ENCODE measurements at regions not wholly inside any gene's neighbourhood (a gene's known extent, or its start where the extent isn't known, plus 50 kb on each side); places are given as distances from the start of the nearest gene placed in this dataset.

DNA sequence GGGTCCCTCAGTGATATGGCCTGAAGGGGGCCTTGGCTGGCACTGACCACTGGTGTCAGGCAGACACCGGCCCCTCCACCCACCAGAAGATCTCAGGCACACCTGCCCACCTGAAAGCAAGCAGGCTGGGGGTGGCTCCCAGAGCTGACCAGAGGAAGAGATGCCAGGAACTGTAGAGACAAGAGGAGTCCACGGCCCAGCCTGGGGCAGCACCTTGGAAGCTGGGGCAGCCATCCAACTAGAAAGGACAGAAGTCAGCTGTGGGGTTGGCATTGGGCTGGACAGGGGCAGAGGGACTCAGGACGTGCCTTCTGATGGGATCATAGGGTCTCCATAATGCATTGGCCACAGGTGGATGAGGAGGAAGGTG lies 144.3 kb downstream of the ZNF248 start:
- TF ChIP-seq, protein P1, sequence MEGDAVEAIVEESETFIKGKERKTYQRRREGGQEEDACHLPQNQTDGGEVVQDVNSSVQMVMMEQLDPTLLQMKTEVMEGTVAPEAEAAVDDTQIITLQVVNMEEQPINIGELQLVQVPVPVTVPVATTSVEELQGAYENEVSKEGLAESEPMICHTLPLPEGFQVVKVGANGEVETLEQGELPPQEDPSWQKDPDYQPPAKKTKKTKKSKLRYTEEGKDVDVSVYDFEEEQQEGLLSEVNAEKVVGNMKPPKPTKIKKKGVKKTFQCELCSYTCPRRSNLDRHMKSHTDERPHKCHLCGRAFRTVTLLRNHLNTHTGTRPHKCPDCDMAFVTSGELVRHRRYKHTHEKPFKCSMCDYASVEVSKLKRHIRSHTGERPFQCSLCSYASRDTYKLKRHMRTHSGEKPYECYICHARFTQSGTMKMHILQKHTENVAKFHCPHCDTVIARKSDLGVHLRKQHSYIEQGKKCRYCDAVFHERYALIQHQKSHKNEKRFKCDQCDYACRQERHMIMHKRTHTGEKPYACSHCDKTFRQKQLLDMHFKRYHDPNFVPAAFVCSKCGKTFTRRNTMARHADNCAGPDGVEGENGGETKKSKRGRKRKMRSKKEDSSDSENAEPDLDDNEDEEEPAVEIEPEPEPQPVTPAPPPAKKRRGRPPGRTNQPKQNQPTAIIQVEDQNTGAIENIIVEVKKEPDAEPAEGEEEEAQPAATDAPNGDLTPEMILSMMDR (conservative IDR thresholded peaks at IDR 0.05; ENCODE audit: low read depth in 2 of 2): no peak
- TF ChIP-seq ZNF114 (CRISPR knock-in tag; IDR thresholded peaks at IDR 0.05) (no peak), POLR2AphosphoS5 (IDR thresholded peaks at IDR 0.05; ENCODE audit: low read depth) (no peak), NANOG (IDR thresholded peaks at IDR 0.05; ENCODE audit: borderline replicate concordance) (no peak), EZH2 (IDR thresholded peaks at IDR 0.05; ENCODE audit: low read depth, unreplicated experiment) (no peak), CREB1 (CRISPR knock-in tag; IDR thresholded peaks at IDR 0.05; ENCODE audit: low read depth) (no peak), EZH2phosphoT487 (IDR thresholded peaks at IDR 0.05; ENCODE audit: unreplicated experiment) (no peak), JUNB (IDR thresholded peaks at IDR 0.05; ENCODE audit: unreplicated experiment) (no peak)
- TF ChIP-seq, protein P2, sequence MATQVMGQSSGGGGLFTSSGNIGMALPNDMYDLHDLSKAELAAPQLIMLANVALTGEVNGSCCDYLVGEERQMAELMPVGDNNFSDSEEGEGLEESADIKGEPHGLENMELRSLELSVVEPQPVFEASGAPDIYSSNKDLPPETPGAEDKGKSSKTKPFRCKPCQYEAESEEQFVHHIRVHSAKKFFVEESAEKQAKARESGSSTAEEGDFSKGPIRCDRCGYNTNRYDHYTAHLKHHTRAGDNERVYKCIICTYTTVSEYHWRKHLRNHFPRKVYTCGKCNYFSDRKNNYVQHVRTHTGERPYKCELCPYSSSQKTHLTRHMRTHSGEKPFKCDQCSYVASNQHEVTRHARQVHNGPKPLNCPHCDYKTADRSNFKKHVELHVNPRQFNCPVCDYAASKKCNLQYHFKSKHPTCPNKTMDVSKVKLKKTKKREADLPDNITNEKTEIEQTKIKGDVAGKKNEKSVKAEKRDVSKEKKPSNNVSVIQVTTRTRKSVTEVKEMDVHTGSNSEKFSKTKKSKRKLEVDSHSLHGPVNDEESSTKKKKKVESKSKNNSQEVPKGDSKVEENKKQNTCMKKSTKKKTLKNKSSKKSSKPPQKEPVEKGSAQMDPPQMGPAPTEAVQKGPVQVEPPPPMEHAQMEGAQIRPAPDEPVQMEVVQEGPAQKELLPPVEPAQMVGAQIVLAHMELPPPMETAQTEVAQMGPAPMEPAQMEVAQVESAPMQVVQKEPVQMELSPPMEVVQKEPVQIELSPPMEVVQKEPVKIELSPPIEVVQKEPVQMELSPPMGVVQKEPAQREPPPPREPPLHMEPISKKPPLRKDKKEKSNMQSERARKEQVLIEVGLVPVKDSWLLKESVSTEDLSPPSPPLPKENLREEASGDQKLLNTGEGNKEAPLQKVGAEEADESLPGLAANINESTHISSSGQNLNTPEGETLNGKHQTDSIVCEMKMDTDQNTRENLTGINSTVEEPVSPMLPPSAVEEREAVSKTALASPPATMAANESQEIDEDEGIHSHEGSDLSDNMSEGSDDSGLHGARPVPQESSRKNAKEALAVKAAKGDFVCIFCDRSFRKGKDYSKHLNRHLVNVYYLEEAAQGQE (IDR thresholded peaks at IDR 0.05; ENCODE audit: unreplicated experiment): no peak
- TF ChIP-seq, protein P3, sequence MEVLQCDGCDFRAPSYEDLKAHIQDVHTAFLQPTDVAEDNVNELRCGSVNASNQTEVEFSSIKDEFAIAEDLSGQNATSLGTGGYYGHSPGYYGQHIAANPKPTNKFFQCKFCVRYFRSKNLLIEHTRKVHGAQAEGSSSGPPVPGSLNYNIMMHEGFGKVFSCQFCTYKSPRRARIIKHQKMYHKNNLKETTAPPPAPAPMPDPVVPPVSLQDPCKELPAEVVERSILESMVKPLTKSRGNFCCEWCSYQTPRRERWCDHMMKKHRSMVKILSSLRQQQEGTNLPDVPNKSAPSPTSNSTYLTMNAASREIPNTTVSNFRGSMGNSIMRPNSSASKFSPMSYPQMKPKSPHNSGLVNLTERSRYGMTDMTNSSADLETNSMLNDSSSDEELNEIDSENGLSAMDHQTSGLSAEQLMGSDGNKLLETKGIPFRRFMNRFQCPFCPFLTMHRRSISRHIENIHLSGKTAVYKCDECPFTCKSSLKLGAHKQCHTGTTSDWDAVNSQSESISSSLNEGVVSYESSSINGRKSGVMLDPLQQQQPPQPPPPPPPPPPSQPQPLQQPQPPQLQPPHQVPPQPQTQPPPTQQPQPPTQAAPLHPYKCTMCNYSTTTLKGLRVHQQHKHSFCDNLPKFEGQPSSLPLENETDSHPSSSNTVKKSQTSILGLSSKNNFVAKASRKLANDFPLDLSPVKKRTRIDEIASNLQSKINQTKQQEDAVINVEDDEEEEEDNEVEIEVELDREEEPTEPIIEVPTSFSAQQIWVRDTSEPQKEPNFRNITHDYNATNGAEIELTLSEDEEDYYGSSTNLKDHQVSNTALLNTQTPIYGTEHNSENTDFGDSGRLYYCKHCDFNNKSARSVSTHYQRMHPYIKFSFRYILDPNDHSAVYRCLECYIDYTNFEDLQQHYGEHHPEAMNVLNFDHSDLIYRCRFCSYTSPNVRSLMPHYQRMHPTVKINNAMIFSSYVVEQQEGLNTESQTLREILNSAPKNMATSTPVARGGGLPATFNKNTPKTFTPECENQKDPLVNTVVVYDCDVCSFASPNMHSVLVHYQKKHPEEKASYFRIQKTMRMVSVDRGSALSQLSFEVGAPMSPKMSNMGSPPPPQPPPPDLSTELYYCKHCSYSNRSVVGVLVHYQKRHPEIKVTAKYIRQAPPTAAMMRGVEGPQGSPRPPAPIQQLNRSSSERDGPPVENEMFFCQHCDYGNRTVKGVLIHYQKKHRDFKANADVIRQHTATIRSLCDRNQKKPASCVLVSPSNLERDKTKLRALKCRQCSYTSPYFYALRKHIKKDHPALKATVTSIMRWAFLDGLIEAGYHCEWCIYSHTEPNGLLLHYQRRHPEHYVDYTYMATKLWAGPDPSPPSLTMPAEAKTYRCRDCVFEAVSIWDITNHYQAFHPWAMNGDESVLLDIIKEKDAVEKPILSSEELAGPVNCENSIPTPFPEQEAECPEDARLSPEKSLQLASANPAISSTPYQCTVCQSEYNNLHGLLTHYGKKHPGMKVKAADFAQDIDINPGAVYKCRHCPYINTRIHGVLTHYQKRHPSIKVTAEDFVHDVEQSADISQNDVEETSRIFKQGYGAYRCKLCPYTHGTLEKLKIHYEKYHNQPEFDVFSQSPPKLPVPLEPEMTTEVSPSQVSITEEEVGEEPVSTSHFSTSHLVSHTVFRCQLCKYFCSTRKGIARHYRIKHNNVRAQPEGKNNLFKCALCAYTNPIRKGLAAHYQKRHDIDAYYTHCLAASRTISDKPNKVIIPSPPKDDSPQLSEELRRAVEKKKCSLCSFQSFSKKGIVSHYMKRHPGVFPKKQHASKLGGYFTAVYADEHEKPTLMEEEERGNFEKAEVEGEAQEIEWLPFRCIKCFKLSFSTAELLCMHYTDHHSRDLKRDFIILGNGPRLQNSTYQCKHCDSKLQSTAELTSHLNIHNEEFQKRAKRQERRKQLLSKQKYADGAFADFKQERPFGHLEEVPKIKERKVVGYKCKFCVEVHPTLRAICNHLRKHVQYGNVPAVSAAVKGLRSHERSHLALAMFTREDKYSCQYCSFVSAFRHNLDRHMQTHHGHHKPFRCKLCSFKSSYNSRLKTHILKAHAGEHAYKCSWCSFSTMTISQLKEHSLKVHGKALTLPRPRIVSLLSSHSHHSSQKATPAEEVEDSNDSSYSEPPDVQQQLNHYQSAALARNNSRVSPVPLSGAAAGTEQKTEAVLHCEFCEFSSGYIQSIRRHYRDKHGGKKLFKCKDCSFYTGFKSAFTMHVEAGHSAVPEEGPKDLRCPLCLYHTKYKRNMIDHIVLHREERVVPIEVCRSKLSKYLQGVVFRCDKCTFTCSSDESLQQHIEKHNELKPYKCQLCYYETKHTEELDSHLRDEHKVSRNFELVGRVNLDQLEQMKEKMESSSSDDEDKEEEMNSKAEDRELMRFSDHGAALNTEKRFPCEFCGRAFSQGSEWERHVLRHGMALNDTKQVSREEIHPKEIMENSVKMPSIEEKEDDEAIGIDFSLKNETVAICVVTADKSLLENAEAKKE (CRISPR knock-in tag; IDR thresholded peaks at IDR 0.05): no peak
- TF ChIP-seq, protein P4, sequence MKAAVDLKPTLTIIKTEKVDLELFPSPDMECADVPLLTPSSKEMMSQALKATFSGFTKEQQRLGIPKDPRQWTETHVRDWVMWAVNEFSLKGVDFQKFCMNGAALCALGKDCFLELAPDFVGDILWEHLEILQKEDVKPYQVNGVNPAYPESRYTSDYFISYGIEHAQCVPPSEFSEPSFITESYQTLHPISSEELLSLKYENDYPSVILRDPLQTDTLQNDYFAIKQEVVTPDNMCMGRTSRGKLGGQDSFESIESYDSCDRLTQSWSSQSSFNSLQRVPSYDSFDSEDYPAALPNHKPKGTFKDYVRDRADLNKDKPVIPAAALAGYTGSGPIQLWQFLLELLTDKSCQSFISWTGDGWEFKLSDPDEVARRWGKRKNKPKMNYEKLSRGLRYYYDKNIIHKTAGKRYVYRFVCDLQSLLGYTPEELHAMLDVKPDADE (IDR thresholded peaks at IDR 0.05): no peak
